Left lung (tissue), 4 donors: ENCODE measurements at regions not wholly inside any gene's neighbourhood (a gene's known extent, or its start where the extent isn't known, plus 50 kb on each side); places are given as distances from the start of the nearest gene placed in this dataset.
A peak's percentile ranks its signal among the peaks of the same experiment; 100 is the strongest.

ENCODE experiments used
- ATAC-seq: fragments of 200-7000 bp; cut with Tn5 transposase; one replicate; pipeline ENCODE4 v1.9.1; 2020; ENCODE audit warnings: moderate library complexity
- DNase-seq, 4 donors: peaks; one replicate each; pipeline ENCODE4 v3.0.0-alpha.2; 2013 to 2020
- H3K27ac ChIP-seq, 2 donors: fragments of 200-600 bp; sonication (generic) in 1 of 2; one replicate each; pipeline versions ENCODE4 v1.5.0 to v1.8.0; 2020 to 2021
- H3K27me3 ChIP-seq, 2 donors: fragments of 200-600 bp; sonication (generic) in 1 of 2; one replicate each; pipeline versions ENCODE4 v1.5.0 to v1.8.0; 2020 to 2021
- H3K36me3 ChIP-seq, 2 donors: fragments of 200-600 bp; sonication (generic) in 1 of 2; one replicate each; pipeline versions ENCODE4 v1.5.0 to v1.8.0; 2020 to 2021
- H3K4me1 ChIP-seq, 2 donors: fragments of 200-600 bp; one replicate each; pipeline ENCODE4 v1.8.0; 2021
- H3K4me3 ChIP-seq, 2 donors: fragments of 200-600 bp; sonication (generic) in 1 of 2; one replicate each; pipeline versions ENCODE4 v1.5.0 to v1.8.0; 2020 to 2021; ENCODE audit warnings: mild to moderate bottlenecking in 1 of 2
- H3K9me3 ChIP-seq, 2 donors: fragments of 200-600 bp; sonication (generic) in 1 of 2; one replicate each; pipeline versions ENCODE4 v1.5.0 to v1.8.0; 2020 to 2021
- intact Hi-C, 2 donors: fragments of 100-400 bp; cut with DNase I; formaldehyde crosslinking; loops; one replicate each; pipeline versions ENCODE4 v1.11.2 to v1.14.2; 2022
- TF ChIP-seq, protein P1 (sequence below), 2 donors: fragments of 200-600 bp; sonication (generic) in 1 of 2; IDR thresholded peaks; one replicate each; pipeline versions ENCODE4 v1.5.0 to v1.8.0; 2021; ENCODE audit warnings: antibody characterized with exemption in 2 of 2
- donor health status: DM: no; HTN: yes; CAD: no.
- donor health status: DM: no; HTN: no; CAD: no.

DNA sequence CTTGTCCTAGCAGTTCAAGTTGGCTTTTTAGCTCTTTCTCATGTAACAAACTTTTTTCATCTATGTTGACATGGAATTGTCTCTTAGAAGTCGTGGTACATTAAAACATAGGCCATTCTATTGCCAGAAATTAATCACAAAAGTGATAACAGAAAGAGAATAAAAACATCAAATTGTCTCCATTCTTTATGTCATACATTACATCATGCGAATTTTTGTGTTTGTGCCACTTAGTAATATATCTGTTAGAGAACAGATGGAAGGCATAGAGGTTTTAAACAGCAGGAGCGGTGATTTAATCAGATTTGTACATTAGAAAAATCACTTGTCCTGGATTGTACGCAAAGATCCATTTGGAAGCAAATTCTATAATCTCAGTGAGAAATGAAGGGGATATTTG is 136.5 kb upstream of the CDH20 start:
- intact Hi-C loops: no loop called here
- peaks cover 0 to 8% of the 10 kb centered on the region in 2 donors for H3K9me3 ChIP-seq
- no peak for ATAC-seq

DNA sequence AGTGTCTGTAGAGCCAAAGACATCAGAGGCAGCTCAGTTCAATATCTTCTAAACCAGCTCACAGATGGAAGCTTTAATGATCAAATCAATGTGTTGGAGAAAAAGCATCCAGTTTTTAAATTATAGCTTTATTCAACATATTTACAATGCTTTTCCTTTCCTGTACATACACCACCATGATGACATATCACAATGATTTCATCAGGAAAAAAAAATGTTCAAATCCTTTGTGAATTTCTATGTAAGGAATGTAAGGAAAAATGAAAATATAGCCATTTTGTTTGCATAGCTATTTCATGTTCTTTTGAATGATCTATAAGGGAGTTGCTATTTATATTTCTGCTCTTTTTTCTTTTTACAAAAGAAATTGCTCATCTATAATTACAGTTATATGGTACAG is 134.7 kb upstream of the CDH20 start:
- Histone ChIP-seq H3K27me3 (no peaks in the 10 kb centered on the region), H3K36me3 (no peaks in the 10 kb centered on the region), H3K4me1 (no peaks in the 10 kb centered on the region), H3K4me3 (no peak overlapping the region), H3K27ac (no peak overlapping the region), H3K9me3 (no peaks in the 10 kb centered on the region)
- ATAC-seq (no peak), DNase-seq (no peak)
- TF ChIP-seq, protein P1, sequence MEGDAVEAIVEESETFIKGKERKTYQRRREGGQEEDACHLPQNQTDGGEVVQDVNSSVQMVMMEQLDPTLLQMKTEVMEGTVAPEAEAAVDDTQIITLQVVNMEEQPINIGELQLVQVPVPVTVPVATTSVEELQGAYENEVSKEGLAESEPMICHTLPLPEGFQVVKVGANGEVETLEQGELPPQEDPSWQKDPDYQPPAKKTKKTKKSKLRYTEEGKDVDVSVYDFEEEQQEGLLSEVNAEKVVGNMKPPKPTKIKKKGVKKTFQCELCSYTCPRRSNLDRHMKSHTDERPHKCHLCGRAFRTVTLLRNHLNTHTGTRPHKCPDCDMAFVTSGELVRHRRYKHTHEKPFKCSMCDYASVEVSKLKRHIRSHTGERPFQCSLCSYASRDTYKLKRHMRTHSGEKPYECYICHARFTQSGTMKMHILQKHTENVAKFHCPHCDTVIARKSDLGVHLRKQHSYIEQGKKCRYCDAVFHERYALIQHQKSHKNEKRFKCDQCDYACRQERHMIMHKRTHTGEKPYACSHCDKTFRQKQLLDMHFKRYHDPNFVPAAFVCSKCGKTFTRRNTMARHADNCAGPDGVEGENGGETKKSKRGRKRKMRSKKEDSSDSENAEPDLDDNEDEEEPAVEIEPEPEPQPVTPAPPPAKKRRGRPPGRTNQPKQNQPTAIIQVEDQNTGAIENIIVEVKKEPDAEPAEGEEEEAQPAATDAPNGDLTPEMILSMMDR (IDR thresholded peaks at IDR 0.05): no peak
- intact Hi-C loops: no loop called here

More for the DNA sequence above, 136.5 kb upstream of the CDH20 start:
- no peaks in the 10 kb centered on the region for H3K36me3 ChIP-seq
- no peaks in the 10 kb centered on the region for H3K4me1 ChIP-seq
- DNase-seq: no peak
- H3K27ac ChIP-seq: no peak overlapping the region
- H3K27me3 ChIP-seq: no peaks in the 10 kb centered on the region
- TF ChIP-seq, protein P1 (IDR thresholded peaks at IDR 0.05): no peak
- H3K4me3 ChIP-seq: no peak overlapping the region

DNA sequence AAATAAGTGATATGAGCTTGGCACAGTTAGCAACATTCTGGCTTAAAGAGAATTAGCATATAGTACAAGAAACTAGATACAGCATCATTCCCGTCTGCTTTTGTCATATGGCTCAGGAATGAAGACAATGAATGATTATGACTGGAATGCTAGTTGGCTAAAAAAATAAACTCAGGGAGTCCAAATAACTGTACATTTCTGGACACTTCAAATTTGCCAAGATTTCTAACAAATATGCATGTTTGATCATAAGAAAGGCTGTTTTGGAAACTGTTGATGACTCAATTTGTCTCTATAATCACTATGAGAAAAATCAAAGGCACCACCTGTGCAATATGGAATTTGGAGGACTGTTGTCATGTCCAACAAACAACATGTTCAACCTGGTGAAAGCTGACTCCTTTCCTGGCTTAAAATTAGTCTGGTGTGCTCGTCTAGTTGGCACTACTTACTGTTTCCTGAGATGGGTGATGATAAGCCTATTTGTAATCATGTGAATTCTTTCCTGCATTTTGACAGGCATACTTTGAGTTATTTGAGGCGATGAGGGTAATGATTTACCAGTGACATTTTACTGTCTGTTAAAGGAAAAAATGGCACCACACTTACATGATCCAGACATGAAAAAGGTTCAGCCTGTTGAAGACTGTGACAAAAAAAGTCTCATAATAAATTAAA is 133.9 kb upstream of the CDH20 start:
- ATAC-seq (no peak), DNase-seq (no peak)
- intact Hi-C loops: no loop called here
- Histone ChIP-seq H3K27me3 (no peaks in the 10 kb centered on the region), H3K36me3 (no peaks in the 10 kb centered on the region), H3K4me3 (no peak overlapping the region), H3K9me3 (no peaks in the 10 kb centered on the region), H3K4me1 (no peaks in the 10 kb centered on the region), H3K27ac (no peak overlapping the region)
- TF ChIP-seq, protein P1 (IDR thresholded peaks at IDR 0.05): no peak

DNA sequence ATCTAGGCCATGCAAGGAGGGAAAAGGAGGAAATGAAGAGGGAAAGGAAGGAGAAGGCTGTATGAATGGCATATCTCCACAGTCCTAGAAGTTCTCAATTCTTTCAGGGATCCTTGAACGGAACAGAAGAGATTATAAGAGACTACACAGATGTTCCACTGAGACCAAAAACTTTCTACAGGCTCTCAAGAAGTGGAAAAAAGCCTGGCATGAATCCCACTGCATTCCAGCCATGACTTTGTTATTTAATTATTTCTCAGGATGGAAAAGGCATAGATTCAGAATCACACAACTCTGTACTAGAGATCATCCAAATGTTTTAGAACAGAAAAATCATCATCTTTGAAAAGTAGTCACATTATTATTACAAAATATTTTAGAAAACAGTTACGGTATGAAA is 131.7 kb upstream of the CDH20 start:
- no peaks in the 10 kb centered on the region for H3K36me3 ChIP-seq
- intact Hi-C loops: no loop called here
- no peaks in the 10 kb centered on the region for H3K27me3 ChIP-seq
- TF ChIP-seq, protein P1 (IDR thresholded peaks at IDR 0.05): no peak
- no peak overlapping the region for H3K4me3 ChIP-seq
- DNase-seq (peak in 1 of 4 donors; percentile 2), ATAC-seq (no peak)
- H3K4me1 ChIP-seq: no peaks in the 10 kb centered on the region
- H3K27ac ChIP-seq: no peak overlapping the region
- no peaks in the 10 kb centered on the region for H3K9me3 ChIP-seq

DNA sequence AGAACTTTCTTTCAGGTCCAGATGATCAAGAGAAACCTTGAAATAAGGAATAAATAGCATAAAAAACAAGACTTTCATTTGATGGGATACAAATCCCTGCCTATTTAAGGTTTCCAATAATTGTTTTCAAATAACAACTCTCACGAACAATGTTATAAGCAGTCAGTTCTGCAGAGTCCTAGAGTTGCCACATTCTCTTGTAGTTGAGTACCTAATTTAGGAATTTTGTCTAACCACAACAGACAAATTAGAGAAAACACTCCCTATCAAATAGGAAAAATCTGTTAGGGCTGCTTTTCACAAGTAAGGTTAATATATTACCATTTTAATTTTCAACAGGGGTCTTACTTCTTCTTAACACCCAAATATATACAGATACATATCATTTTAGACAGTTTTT is 130.1 kb upstream of the CDH20 start:
- Histone ChIP-seq H3K4me3 (no peak overlapping the region), H3K27me3 (no peaks in the 10 kb centered on the region), H3K9me3 (no peaks in the 10 kb centered on the region), H3K27ac (no peak overlapping the region), H3K4me1 (no peaks in the 10 kb centered on the region), H3K36me3 (no peaks in the 10 kb centered on the region)
- ATAC-seq: peak; percentile 41
- intact Hi-C loops: no loop called here
- TF ChIP-seq, protein P1 (IDR thresholded peaks at IDR 0.05): no peak
- DNase-seq: no peak
